ENCODE measurements at regions not wholly inside any gene's neighbourhood (a gene's known extent, or its start where the extent isn't known, plus 50 kb on each side); places are given as distances from the start of the nearest gene placed in this dataset.

- H3K4me3 ChIP-seq = no peak overlapping the region
- no peaks in the 10 kb centered on the region for H3K4me1 ChIP-seq
- TF ChIP-seq POLR2A (IDR thresholded peaks at IDR 0.05) (no peak), CTCF (IDR thresholded peaks at IDR 0.05) (no peak), POLR2AphosphoS5 (IDR thresholded peaks at IDR 0.05) (no peak), EP300 (IDR thresholded peaks at IDR 0.05) (no peak)
- no peaks in the 10 kb centered on the region for H3K36me3 ChIP-seq
- H3K27ac ChIP-seq = no peak overlapping the region
- no peak for DNase-seq
- H3K9me3 ChIP-seq = no peaks in the 10 kb centered on the region
- WGBS, 2 donors = 40 to 50% methylated on average over 1 of the region's 1 CpG
- ATAC-seq (ENCODE audit: low FRiP score in 2 of 2) = no peak
- H3K27me3 ChIP-seq = no peaks in the 10 kb centered on the region
Measured at GRCh38 chr5:155311721-155312120, 298.2 kb downstream of the KIF4B start.

GRCh38 chr5:155313518-155313917 is 300.0 kb downstream of the KIF4B start:
- no peak overlapping the region for H3K27ac ChIP-seq
- H3K4me3 ChIP-seq = no peak overlapping the region
- no peak for ATAC-seq (ENCODE audit: low FRiP score in 2 of 2)
- H3K4me1 ChIP-seq = no peaks in the 10 kb centered on the region
- H3K9me3 ChIP-seq = no peaks in the 10 kb centered on the region
- DNase-seq = no peak
- 81 to 90% methylated on average over 2 of the region's 2 CpGs for whole genome bisulfite sequencing, 2 donors
- no peaks in the 10 kb centered on the region for H3K36me3 ChIP-seq
- H3K27me3 ChIP-seq = no peaks in the 10 kb centered on the region
- TF ChIP-seq POLR2A (IDR thresholded peaks at IDR 0.05) (no peak), POLR2AphosphoS5 (IDR thresholded peaks at IDR 0.05) (no peak), EP300 (IDR thresholded peaks at IDR 0.05) (no peak), CTCF (IDR thresholded peaks at IDR 0.05) (no peak)

GRCh38 chr5:155316070-155316714 is 302.6 kb downstream of the KIF4B start:
- Histone ChIP-seq H3K9me3 (no peaks in the 10 kb centered on the region), H3K4me3 (no peak overlapping the region), H3K36me3 (no peaks in the 10 kb centered on the region), H3K27me3 (no peaks in the 10 kb centered on the region), H3K27ac (no peak overlapping the region), H3K4me1 (no peaks in the 10 kb centered on the region)
- TF ChIP-seq POLR2AphosphoS5 (IDR thresholded peaks at IDR 0.05) (no peak), CTCF (IDR thresholded peaks at IDR 0.05) (no peak), POLR2A (IDR thresholded peaks at IDR 0.05) (no peak), EP300 (IDR thresholded peaks at IDR 0.05) (no peak)
- WGBS, 2 donors = 77% methylated on average over 12 of the region's 12 CpGs
- no peak for DNase-seq
- ATAC-seq (ENCODE audit: low FRiP score in 2 of 2) = no peak

GRCh38 chr5:155332618-155333017 is 319.1 kb downstream of the KIF4B start:
- no peaks in the 10 kb centered on the region for H3K9me3 ChIP-seq
- no peaks in the 10 kb centered on the region for H3K4me1 ChIP-seq
- DNase-seq (no peak), ATAC-seq (ENCODE audit: low FRiP score in 2 of 2) (no peak)
- H3K36me3 ChIP-seq = no peaks in the 10 kb centered on the region
- WGBS, 2 donors = 87 to 92% methylated on average over 5 of the region's 5 CpGs
- H3K27me3 ChIP-seq = no peaks in the 10 kb centered on the region
- H3K27ac ChIP-seq = no peak overlapping the region
- TF ChIP-seq POLR2A (IDR thresholded peaks at IDR 0.05) (no peak), EP300 (IDR thresholded peaks at IDR 0.05) (no peak), POLR2AphosphoS5 (IDR thresholded peaks at IDR 0.05) (no peak), CTCF (IDR thresholded peaks at IDR 0.05) (no peak)
- no peak overlapping the region for H3K4me3 ChIP-seq

- H3K27ac ChIP-seq = no peak overlapping the region
- no peak for TF ChIP-seq EP300 (IDR thresholded peaks at IDR 0.05)
- no peak for TF ChIP-seq POLR2AphosphoS5 (IDR thresholded peaks at IDR 0.05)
- no peak for TF ChIP-seq CTCF (IDR thresholded peaks at IDR 0.05)
- TF ChIP-seq POLR2A (IDR thresholded peaks at IDR 0.05) = no peak
- DNase-seq (no peak), ATAC-seq (ENCODE audit: low FRiP score in 2 of 2) (no peak)
- no peak overlapping the region for H3K4me3 ChIP-seq
- H3K9me3 ChIP-seq = no peaks in the 10 kb centered on the region
- no peaks in the 10 kb centered on the region for H3K27me3 ChIP-seq
- 35 to 43% methylated on average over 2 of the region's 2 CpGs for WGBS, 2 donors
- no peaks in the 10 kb centered on the region for H3K36me3 ChIP-seq
- no peaks in the 10 kb centered on the region for H3K4me1 ChIP-seq
Measured at GRCh38 chr5:155342956-155343355, 329.4 kb downstream of the KIF4B start.
